ENCODE measurements at regions not wholly inside any gene's neighbourhood (a gene's known extent, or its start where the extent isn't known, plus 50 kb on each side); places are given as distances from the start of the nearest gene placed in this dataset.

DNA sequence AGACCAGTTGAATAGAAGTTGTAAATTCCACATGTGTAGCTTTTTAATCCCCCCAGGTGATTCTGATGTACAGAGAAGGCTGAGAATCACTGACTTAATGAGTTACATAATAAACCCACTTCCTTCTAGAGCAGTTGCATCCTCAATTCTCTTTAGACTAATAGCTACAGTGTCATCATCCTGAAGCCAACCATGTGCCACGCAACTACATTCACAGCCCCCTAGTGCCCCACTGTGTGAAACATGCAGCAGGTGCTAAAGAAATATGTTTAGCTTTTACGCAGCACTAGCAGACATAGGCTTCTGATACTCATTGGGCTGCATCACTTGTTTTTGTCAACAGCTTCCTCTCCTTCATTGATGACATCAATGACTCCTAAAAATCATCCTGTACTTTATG is 1168.3 kb downstream of the BCL11B start:
- ChIA-PET CTCF (no interaction called here), POLR2A (no interaction called here)
- no peaks in the 10 kb centered on the region for H3K36me3 Mint-ChIP-seq
- no peak overlapping the region for H3K4me3 Mint-ChIP-seq
- TF ChIP-seq, protein P1, sequence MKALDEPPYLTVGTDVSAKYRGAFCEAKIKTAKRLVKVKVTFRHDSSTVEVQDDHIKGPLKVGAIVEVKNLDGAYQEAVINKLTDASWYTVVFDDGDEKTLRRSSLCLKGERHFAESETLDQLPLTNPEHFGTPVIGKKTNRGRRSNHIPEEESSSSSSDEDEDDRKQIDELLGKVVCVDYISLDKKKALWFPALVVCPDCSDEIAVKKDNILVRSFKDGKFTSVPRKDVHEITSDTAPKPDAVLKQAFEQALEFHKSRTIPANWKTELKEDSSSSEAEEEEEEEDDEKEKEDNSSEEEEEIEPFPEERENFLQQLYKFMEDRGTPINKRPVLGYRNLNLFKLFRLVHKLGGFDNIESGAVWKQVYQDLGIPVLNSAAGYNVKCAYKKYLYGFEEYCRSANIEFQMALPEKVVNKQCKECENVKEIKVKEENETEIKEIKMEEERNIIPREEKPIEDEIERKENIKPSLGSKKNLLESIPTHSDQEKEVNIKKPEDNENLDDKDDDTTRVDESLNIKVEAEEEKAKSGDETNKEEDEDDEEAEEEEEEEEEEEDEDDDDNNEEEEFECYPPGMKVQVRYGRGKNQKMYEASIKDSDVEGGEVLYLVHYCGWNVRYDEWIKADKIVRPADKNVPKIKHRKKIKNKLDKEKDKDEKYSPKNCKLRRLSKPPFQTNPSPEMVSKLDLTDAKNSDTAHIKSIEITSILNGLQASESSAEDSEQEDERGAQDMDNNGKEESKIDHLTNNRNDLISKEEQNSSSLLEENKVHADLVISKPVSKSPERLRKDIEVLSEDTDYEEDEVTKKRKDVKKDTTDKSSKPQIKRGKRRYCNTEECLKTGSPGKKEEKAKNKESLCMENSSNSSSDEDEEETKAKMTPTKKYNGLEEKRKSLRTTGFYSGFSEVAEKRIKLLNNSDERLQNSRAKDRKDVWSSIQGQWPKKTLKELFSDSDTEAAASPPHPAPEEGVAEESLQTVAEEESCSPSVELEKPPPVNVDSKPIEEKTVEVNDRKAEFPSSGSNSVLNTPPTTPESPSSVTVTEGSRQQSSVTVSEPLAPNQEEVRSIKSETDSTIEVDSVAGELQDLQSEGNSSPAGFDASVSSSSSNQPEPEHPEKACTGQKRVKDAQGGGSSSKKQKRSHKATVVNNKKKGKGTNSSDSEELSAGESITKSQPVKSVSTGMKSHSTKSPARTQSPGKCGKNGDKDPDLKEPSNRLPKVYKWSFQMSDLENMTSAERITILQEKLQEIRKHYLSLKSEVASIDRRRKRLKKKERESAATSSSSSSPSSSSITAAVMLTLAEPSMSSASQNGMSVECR (CRISPR knock-in tag; IDR thresholded peaks at IDR 0.05; ENCODE audit: borderline replicate concordance) = no peak
- TF ChIP-seq MXD4 (CRISPR knock-in tag; IDR thresholded peaks at IDR 0.05; ENCODE audit: borderline replicate concordance) = no peak
- TF ChIP-seq, protein P2, sequence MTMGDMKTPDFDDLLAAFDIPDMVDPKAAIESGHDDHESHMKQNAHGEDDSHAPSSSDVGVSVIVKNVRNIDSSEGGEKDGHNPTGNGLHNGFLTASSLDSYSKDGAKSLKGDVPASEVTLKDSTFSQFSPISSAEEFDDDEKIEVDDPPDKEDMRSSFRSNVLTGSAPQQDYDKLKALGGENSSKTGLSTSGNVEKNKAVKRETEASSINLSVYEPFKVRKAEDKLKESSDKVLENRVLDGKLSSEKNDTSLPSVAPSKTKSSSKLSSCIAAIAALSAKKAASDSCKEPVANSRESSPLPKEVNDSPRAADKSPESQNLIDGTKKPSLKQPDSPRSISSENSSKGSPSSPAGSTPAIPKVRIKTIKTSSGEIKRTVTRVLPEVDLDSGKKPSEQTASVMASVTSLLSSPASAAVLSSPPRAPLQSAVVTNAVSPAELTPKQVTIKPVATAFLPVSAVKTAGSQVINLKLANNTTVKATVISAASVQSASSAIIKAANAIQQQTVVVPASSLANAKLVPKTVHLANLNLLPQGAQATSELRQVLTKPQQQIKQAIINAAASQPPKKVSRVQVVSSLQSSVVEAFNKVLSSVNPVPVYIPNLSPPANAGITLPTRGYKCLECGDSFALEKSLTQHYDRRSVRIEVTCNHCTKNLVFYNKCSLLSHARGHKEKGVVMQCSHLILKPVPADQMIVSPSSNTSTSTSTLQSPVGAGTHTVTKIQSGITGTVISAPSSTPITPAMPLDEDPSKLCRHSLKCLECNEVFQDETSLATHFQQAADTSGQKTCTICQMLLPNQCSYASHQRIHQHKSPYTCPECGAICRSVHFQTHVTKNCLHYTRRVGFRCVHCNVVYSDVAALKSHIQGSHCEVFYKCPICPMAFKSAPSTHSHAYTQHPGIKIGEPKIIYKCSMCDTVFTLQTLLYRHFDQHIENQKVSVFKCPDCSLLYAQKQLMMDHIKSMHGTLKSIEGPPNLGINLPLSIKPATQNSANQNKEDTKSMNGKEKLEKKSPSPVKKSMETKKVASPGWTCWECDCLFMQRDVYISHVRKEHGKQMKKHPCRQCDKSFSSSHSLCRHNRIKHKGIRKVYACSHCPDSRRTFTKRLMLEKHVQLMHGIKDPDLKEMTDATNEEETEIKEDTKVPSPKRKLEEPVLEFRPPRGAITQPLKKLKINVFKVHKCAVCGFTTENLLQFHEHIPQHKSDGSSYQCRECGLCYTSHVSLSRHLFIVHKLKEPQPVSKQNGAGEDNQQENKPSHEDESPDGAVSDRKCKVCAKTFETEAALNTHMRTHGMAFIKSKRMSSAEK (CRISPR knock-in tag; IDR thresholded peaks at IDR 0.05; ENCODE audit: borderline replicate concordance) = no peak
- H3K9me3 Mint-ChIP-seq = peaks cover 13% of the 10 kb centered on the region
- H3K27ac Mint-ChIP-seq = no peak overlapping the region
- no peaks in the 10 kb centered on the region for H3K27me3 Mint-ChIP-seq (ENCODE audit: low read depth)
- peaks cover 10% of the 10 kb centered on the region for H3K4me1 Mint-ChIP-seq
- ATAC-seq = no peak
- DNase-seq (ENCODE audit: low spot score) = no peak

DNA sequence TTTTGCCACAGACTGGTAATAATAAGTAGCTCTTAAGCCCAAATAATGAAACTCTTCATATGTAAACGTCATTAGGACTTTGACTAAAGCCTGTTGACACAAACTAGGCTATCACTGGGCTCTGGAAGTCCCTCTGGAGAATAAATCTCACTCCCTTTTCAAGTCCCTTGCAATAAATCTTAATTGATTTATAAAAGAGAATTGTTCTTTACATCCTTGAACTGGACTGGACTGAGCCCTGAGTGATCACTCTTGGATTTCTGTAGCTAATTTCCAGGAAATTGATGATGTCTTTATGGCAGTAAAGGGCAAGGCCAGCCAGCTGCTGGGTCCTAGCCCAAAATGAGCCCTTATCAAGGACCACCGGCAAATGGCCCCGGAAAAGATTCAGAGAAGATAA is 1162.7 kb downstream of the BCL11B start:
- no peak for DNase-seq (ENCODE audit: low spot score)
- no peak overlapping the region for H3K4me3 Mint-ChIP-seq
- CTCF ChIA-PET = interaction anchor here (2.3 kb wide), 1 partner anchor 131 kb away, joined by 8 read pairs; no protein-coding TSS in a partner anchor
- peaks cover 20% of the 10 kb centered on the region for H3K4me1 Mint-ChIP-seq
- no peak for TF ChIP-seq GRHL2 (CRISPR knock-in tag; IDR thresholded peaks at IDR 0.05; ENCODE audit: insufficient replicate concordance, severe bottlenecking)
- TF ChIP-seq ETV6 (CRISPR knock-in tag; IDR thresholded peaks at IDR 0.05) = no peak
- no peak for TF ChIP-seq TCF7 (CRISPR knock-in tag; IDR thresholded peaks at IDR 0.05; ENCODE audit: low read depth)
- TF ChIP-seq, protein P3, sequence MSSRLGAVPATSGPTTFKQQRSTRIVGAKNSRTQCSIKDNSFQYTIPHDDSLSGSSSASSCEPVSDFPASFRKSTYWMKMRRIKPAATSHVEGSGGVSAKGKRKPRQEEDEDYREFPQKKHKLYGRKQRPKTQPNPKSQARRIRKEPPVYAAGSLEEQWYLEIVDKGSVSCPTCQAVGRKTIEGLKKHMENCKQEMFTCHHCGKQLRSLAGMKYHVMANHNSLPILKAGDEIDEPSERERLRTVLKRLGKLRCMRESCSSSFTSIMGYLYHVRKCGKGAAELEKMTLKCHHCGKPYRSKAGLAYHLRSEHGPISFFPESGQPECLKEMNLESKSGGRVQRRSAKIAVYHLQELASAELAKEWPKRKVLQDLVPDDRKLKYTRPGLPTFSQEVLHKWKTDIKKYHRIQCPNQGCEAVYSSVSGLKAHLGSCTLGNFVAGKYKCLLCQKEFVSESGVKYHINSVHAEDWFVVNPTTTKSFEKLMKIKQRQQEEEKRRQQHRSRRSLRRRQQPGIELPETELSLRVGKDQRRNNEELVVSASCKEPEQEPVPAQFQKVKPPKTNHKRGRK (CRISPR knock-in tag; IDR thresholded peaks at IDR 0.05; ENCODE audit: borderline replicate concordance) = no peak
- TF ChIP-seq ZNF263 (CRISPR knock-in tag; IDR thresholded peaks at IDR 0.05; ENCODE audit: low read depth) = no peak
- TF ChIP-seq, protein P4, sequence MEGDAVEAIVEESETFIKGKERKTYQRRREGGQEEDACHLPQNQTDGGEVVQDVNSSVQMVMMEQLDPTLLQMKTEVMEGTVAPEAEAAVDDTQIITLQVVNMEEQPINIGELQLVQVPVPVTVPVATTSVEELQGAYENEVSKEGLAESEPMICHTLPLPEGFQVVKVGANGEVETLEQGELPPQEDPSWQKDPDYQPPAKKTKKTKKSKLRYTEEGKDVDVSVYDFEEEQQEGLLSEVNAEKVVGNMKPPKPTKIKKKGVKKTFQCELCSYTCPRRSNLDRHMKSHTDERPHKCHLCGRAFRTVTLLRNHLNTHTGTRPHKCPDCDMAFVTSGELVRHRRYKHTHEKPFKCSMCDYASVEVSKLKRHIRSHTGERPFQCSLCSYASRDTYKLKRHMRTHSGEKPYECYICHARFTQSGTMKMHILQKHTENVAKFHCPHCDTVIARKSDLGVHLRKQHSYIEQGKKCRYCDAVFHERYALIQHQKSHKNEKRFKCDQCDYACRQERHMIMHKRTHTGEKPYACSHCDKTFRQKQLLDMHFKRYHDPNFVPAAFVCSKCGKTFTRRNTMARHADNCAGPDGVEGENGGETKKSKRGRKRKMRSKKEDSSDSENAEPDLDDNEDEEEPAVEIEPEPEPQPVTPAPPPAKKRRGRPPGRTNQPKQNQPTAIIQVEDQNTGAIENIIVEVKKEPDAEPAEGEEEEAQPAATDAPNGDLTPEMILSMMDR (IDR thresholded peaks at IDR 0.05) = no peak
- TF ChIP-seq, protein P5, sequence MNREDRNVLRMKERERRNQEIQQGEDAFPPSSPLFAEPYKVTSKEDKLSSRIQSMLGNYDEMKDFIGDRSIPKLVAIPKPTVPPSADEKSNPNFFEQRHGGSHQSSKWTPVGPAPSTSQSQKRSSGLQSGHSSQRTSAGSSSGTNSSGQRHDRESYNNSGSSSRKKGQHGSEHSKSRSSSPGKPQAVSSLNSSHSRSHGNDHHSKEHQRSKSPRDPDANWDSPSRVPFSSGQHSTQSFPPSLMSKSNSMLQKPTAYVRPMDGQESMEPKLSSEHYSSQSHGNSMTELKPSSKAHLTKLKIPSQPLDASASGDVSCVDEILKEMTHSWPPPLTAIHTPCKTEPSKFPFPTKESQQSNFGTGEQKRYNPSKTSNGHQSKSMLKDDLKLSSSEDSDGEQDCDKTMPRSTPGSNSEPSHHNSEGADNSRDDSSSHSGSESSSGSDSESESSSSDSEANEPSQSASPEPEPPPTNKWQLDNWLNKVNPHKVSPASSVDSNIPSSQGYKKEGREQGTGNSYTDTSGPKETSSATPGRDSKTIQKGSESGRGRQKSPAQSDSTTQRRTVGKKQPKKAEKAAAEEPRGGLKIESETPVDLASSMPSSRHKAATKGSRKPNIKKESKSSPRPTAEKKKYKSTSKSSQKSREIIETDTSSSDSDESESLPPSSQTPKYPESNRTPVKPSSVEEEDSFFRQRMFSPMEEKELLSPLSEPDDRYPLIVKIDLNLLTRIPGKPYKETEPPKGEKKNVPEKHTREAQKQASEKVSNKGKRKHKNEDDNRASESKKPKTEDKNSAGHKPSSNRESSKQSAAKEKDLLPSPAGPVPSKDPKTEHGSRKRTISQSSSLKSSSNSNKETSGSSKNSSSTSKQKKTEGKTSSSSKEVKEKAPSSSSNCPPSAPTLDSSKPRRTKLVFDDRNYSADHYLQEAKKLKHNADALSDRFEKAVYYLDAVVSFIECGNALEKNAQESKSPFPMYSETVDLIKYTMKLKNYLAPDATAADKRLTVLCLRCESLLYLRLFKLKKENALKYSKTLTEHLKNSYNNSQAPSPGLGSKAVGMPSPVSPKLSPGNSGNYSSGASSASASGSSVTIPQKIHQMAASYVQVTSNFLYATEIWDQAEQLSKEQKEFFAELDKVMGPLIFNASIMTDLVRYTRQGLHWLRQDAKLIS (CRISPR knock-in tag; IDR thresholded peaks at IDR 0.05; ENCODE audit: borderline replicate concordance) = no peak
- TF ChIP-seq TEAD4 (CRISPR knock-in tag; IDR thresholded peaks at IDR 0.05) = no peak
- TF ChIP-seq JAZF1 (CRISPR knock-in tag; IDR thresholded peaks at IDR 0.05) = no peak
- TF ChIP-seq ATF1 (CRISPR knock-in tag; IDR thresholded peaks at IDR 0.05) = no peak
- TF ChIP-seq, protein P6, sequence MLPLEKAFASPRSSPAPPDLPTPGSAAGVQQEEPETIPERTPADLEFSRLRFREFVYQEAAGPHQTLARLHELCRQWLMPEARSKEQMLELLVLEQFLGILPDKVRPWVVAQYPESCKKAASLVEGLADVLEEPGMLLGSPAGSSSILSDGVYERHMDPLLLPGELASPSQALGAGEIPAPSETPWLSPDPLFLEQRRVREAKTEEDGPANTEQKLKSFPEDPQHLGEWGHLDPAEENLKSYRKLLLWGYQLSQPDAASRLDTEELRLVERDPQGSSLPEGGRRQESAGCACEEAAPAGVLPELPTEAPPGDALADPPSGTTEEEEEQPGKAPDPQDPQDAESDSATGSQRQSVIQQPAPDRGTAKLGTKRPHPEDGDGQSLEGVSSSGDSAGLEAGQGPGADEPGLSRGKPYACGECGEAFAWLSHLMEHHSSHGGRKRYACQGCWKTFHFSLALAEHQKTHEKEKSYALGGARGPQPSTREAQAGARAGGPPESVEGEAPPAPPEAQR (CRISPR knock-in tag; IDR thresholded peaks at IDR 0.05) = no peak
- no peak for TF ChIP-seq NR2C2 (CRISPR knock-in tag; IDR thresholded peaks at IDR 0.05)
- TF ChIP-seq, protein P7, sequence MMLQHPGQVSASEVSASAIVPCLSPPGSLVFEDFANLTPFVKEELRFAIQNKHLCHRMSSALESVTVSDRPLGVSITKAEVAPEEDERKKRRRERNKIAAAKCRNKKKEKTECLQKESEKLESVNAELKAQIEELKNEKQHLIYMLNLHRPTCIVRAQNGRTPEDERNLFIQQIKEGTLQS (CRISPR knock-in tag; conservative IDR thresholded peaks at IDR 0.05) = no peak
- no peaks in the 10 kb centered on the region for H3K9me3 Mint-ChIP-seq
- H3K36me3 Mint-ChIP-seq = no peaks in the 10 kb centered on the region
- POLR2A ChIA-PET = no interaction called here
- no peak for ATAC-seq
- H3K27me3 Mint-ChIP-seq (ENCODE audit: low read depth) = no peaks in the 10 kb centered on the region
- H3K27ac Mint-ChIP-seq = no peak overlapping the region

All from WTC11 (cell line).